Left forelimb (tissue), 1 donor: ENCODE measurements at regions not wholly inside any gene's neighbourhood (a gene's known extent, or its start where the extent isn't known, plus 50 kb on each side); places are given as distances from the start of the nearest gene placed in this dataset.

Experiments
- DNase-seq: peaks from one replicate; pipeline ENCODE4 v3.0.0-alpha.2; 2018; ENCODE audit warnings: low spot score

- no peak for DNase-seq
Measured at GRCh38 chr3:162007722-162008121, 511.1 kb downstream of the OTOL1 start.

- no peak for DNase-seq
Measured at GRCh38 chr3:162012633-162013032, 516.0 kb downstream of the OTOL1 start.

- no peak for DNase-seq
Measured at GRCh38 chr3:162014284-162014683, 517.7 kb downstream of the OTOL1 start.

GRCh38 chr3:162015856-162016255 is 519.2 kb downstream of the OTOL1 start:
- DNase-seq, result no peak

GRCh38 chr3:162019817-162020216 is 523.2 kb downstream of the OTOL1 start:
- no peak for DNase-seq

GRCh38 chr3:162021206-162021605 is 524.6 kb downstream of the OTOL1 start:
- no peak for DNase-seq

- no peak for DNase-seq
Measured at GRCh38 chr3:162022911-162023310, 526.3 kb downstream of the OTOL1 start.

GRCh38 chr3:162029736-162030135 is 533.1 kb downstream of the OTOL1 start:
- no peak for DNase-seq

GRCh38 chr3:162034368-162034767 is 537.8 kb downstream of the OTOL1 start:
- DNase-seq, result no peak

- DNase-seq, result no peak
Measured at GRCh38 chr3:162041622-162042021, 545.0 kb downstream of the OTOL1 start.

GRCh38 chr3:162052636-162053035 is 556.0 kb downstream of the OTOL1 start:
- no peak for DNase-seq

- no peak for DNase-seq
Measured at GRCh38 chr3:162072656-162073164, 576.1 kb downstream of the OTOL1 start.

- DNase-seq, result no peak
Measured at GRCh38 chr3:162073422-162073975, 576.9 kb downstream of the OTOL1 start.

GRCh38 chr3:162077108-162077507 is 580.5 kb downstream of the OTOL1 start:
- DNase-seq, result no peak

- no peak for DNase-seq
Measured at GRCh38 chr3:162082516-162082915, 585.9 kb downstream of the OTOL1 start.

- no peak for DNase-seq
Measured at GRCh38 chr3:162087361-162087760, 590.8 kb downstream of the OTOL1 start.

- no peak for DNase-seq
Measured at GRCh38 chr3:162092751-162093150, 596.1 kb downstream of the OTOL1 start.

- no peak for DNase-seq
Measured at GRCh38 chr3:162094301-162094700, 597.7 kb downstream of the OTOL1 start.

- no peak for DNase-seq
Measured at GRCh38 chr3:162096874-162097273, 600.3 kb downstream of the OTOL1 start.

- no peak for DNase-seq
Measured at GRCh38 chr3:162103808-162104207, 607.2 kb downstream of the OTOL1 start.

- DNase-seq, result no peak
Measured at GRCh38 chr3:162111861-162112260, 615.3 kb downstream of the OTOL1 start.

GRCh38 chr3:162112719-162113118 is 616.1 kb downstream of the OTOL1 start:
- DNase-seq, result no peak

- DNase-seq, result no peak
Measured at GRCh38 chr3:162117961-162118360, 621.4 kb downstream of the OTOL1 start.

- no peak for DNase-seq
Measured at GRCh38 chr3:162119651-162120050, 623.0 kb downstream of the OTOL1 start.
